Stomach (tissue), 8 donors: ENCODE measurements at regions not wholly inside any gene's neighbourhood (a gene's known extent, or its start where the extent isn't known, plus 50 kb on each side); places are given as distances from the start of the nearest gene placed in this dataset.

Experiments
- DNase-seq, 2 donors: peaks; one replicate each; pipeline versions ENCODE4 v3.0.0 to v3.0.0-alpha.2; 2013 to 2019
- H3K27ac ChIP-seq, 5 donors: fragments of 200-600 bp in 4 of 5; sonication (generic) in 4 of 5; one replicate each; pipeline ENCODE4 v1.5.1; 2013 to 2019; ENCODE audit warnings: mild to moderate bottlenecking in 1 of 5, moderate library complexity in 1 of 5
- H3K27me3 ChIP-seq, 3 donors: fragments of 200-600 bp; sonication (generic); one replicate each; pipeline ENCODE4 v1.5.1; 2017 to 2019; ENCODE audit warnings: mixed run types in 1 of 3
- H3K36me3 ChIP-seq, 4 donors: fragments of 200-600 bp; sonication (generic); 1 replicate in 3 of 4; 2 replicates in 1 of 4; pipeline ENCODE4 v1.5.1; 2016 to 2019
- H3K4me1 ChIP-seq, 4 donors: fragments of 200-600 bp; sonication (generic); one replicate each; pipeline ENCODE4 v1.5.1; 2016 to 2019
- H3K4me3 ChIP-seq, 4 donors: fragments of 200-600 bp; sonication (generic) in 3 of 4; one replicate each; pipeline ENCODE4 v1.5.1; 2016 to 2019; ENCODE audit warnings: mild to moderate bottlenecking in 1 of 4
- H3K9me3 ChIP-seq, 4 donors: fragments of 200-600 bp; sonication (generic); one replicate each; pipeline ENCODE4 v1.5.1; 2016 to 2019
- EP300 ChIP-seq: sonication (generic); formaldehyde crosslinking; IDR thresholded peaks from one replicate; pipeline ENCODE4 v1.6.1; 2017; ENCODE audit warnings: antibody characterized with exemption
- POLR2A ChIP-seq, 4 donors: fragments of 450-650 bp; IDR thresholded peaks; one replicate each; pipeline ENCODE4 v1.6.1; 2016; ENCODE audit warnings: antibody characterized with exemption in 4 of 4, control low read depth in 2 of 4, mild to moderate bottlenecking in 1 of 4, moderate library complexity in 1 of 4
- POLR2AphosphoS5 ChIP-seq, 3 donors: sonication (generic); formaldehyde crosslinking; IDR thresholded peaks; one replicate each; pipeline ENCODE4 v1.6.1; 2016; ENCODE audit warnings: antibody characterized with exemption in 3 of 3
- WGBS, 5 donors: extraction: QIAGEN DNeasy Blood & Tissue Kit in 3 of 5; methylation state at CpG; one replicate each; pipeline versions ENCODE4 v1.1.5 to v1.1.7; 2013 to 2018; 5-methylcytosine and 5-hydroxymethylcytosine counted together
- intact Hi-C: fragments of 100-400 bp; cut with DNase I; formaldehyde crosslinking; loops from one replicate; pipeline ENCODE4 v1.15.1; 2023; ENCODE audit warnings: low total_unique reads
- TF ChIP-seq, protein P1 (sequence below), 7 experiments: fragments of 450-650 bp in 4 of 7; fragments of 200-600 bp in 3 of 7; sonication (generic) in 3 of 7; IDR thresholded peaks; one replicate each; pipeline ENCODE4 v1.5.1; 2016 to 2019; ENCODE audit warnings: antibody characterized with exemption in 7 of 7, control low read depth in 2 of 7, mild to moderate bottlenecking in 1 of 7
- donor health status: healthy with polysubstance abuse.
- donor health status: Bipolar disorder and iron deficiency.
- donor health status: healthy.

DNA sequence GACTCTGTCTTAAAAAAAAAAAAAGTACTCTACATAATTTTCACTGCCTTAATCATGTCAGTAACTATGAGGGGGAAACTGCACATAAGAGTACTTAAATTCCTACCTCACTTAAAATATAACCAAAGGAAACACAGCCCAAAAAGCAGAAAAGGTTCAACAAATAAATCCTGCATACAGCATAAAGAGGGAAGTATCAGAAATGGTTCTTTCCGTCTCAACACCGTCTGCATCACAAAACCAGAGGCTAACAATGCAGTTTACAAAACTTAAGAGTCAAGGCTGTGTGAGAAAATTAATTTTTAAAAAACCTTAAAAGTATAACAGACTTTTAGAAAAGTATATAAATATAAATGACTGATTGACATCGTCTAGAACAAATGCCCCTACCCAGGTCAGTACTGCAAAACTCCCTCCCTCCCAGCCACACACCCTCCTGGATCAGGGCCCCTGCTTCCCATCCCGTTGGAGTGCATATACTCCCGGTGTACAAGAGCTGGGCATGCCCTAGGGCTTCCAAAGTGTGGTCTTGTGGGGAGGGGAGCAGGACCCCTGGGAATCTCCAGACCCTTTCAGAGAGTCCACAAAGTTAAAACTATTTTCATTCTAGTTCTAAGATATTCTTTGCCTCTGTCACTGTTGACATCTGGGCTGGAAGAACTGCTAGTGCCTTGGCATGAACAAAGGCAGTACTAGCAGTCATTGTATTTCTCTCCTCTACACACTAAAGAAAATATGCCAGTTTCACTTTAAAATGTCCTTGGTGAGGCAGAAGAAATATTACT lies 67.0 kb upstream of the SERTAD2 start:
- 56 to 64% (median 59%) methylated on average over 5 of the region's 5 CpGs for WGBS, 5 donors
- Histone ChIP-seq H3K4me3 (no peak overlapping the region), H3K27ac (no peak overlapping the region), H3K4me1 (peaks cover 0 to 13% (median 5%) of the 10 kb centered on the region in 4 donors), H3K27me3 (no peaks in the 10 kb centered on the region), H3K9me3 (no peaks in the 10 kb centered on the region), H3K36me3 (no peaks in the 10 kb centered on the region)
- DNase-seq, result no peak
- intact Hi-C loops, result no loop called here
- TF ChIP-seq EP300, result no peak

DNA sequence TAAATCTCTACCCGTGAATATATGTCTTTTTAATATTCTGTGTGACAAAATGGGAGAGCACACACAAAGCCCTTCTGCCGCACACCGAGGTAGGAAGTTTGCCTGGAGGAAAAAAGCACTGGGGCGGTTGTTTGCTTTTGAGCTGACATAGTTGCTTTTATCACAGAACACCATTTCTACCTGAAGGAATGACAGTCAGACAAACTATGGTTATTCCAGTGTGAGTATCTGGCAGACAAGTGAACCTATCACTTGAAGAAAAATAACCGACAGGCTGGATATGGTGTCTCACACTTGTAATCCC lies 67.6 kb upstream of the SERTAD2 start:
- H3K27ac ChIP-seq, result peak overlapping the region in 1 of 5 donors; percentile 4
- H3K4me1 ChIP-seq, result peaks cover 0 to 18% (median 6%) of the 10 kb centered on the region in 4 donors
- H3K36me3 ChIP-seq, result no peaks in the 10 kb centered on the region
- peak in 1 of 2 donors; percentile 37 for DNase-seq
- WGBS, 5 donors, result 37 to 54% (median 46%) methylated on average over 5 of the region's 5 CpGs
- intact Hi-C loops, result no loop called here
- H3K4me3 ChIP-seq, result no peak overlapping the region
- no peaks in the 10 kb centered on the region for H3K27me3 ChIP-seq
- TF ChIP-seq EP300 (no peak), POLR2AphosphoS5 (IDR thresholded peaks at IDR 0.05) (no peak), POLR2A (IDR thresholded peaks at IDR 0.05) (no peak)
- TF ChIP-seq, protein P1, sequence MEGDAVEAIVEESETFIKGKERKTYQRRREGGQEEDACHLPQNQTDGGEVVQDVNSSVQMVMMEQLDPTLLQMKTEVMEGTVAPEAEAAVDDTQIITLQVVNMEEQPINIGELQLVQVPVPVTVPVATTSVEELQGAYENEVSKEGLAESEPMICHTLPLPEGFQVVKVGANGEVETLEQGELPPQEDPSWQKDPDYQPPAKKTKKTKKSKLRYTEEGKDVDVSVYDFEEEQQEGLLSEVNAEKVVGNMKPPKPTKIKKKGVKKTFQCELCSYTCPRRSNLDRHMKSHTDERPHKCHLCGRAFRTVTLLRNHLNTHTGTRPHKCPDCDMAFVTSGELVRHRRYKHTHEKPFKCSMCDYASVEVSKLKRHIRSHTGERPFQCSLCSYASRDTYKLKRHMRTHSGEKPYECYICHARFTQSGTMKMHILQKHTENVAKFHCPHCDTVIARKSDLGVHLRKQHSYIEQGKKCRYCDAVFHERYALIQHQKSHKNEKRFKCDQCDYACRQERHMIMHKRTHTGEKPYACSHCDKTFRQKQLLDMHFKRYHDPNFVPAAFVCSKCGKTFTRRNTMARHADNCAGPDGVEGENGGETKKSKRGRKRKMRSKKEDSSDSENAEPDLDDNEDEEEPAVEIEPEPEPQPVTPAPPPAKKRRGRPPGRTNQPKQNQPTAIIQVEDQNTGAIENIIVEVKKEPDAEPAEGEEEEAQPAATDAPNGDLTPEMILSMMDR (IDR thresholded peaks at IDR 0.05), result no peak
- H3K9me3 ChIP-seq, result no peaks in the 10 kb centered on the region

DNA sequence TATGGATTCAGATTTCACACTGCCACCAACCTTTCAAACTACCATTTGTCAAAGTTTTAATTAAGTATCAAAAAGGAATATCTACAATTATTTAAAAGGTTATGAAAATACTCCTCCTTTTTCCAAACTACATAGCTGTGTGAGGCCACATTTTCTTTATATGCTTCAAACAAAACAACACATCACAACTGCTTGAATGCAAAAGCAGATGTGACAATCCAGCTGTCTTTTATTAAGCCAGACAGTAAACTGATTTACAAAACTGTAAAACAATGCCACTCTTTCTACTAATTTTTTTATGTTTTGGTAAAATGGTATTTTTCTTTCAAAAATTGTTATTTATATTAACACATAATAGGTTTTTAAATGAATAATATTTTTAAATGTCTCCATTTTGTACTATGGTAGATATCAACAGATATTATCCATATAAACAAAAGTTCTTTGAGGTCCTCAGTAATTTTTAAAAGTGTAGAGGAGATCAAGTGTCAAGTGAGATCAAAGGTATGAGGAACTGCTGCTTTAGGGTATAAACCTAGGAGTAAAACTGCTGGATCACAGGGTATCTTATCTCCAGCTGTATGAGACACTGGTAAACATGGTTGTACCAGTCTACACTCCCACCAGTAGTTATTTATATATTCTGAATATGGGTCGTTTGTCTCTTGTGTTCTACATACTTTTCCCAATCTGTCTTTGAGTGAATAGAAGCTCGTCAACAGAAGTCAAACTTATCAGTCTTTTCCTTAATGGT lies 68.8 kb upstream of the SERTAD2 start:
- intact Hi-C loops, result no loop called here
- Histone ChIP-seq H3K9me3 (no peaks in the 10 kb centered on the region), H3K4me1 (peaks cover 9 to 30% (median 17%) of the 10 kb centered on the region in 4 donors), H3K4me3 (no peak overlapping the region), H3K36me3 (no peaks in the 10 kb centered on the region), H3K27ac (no peak overlapping the region), H3K27me3 (no peaks in the 10 kb centered on the region)
- no peak for TF ChIP-seq EP300
- TF ChIP-seq, protein P1 (IDR thresholded peaks at IDR 0.05), result no peak
- no peak for TF ChIP-seq POLR2A (IDR thresholded peaks at IDR 0.05)
- 35 to 64% (median 47%) methylated on average over 2 of the region's 2 CpGs for WGBS, 5 donors
- no peak for DNase-seq

DNA sequence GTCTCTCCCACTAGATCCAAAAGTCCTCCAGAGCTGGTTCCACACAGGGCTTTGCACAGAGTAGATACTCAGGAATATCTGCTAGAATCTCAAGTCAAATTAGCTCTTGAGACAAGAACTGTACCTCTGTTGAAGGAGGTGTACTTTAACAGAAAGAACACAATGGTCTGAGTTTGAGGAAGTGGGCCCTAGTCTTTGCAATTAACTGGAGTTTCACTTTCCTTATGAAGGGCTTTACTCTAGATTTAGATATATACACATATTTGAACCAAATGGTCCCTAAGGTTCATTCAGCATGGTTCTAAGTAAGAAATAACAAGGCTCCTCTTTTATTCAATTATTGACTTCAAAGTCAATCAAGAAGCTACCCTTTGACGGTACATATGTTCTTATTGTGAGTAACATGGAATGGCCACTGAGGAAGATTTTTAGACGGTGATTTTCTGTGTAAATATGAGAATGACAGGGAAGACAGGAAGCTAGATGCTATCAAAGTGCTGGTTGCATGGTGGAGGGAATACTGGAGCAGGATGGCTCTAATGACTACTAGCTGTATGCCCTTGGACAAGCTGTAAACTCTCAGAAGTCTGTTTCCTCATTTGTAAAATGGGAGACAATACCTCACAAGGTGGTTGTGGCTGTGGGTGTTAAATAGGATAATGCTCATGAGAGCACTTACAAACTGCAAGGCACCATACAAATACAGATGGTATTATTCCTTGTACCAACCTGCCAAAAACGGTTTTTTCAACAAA lies 73.5 kb upstream of the SERTAD2 start:
- intact Hi-C loops, result no loop called here
- peak in 1 of 2 donors; percentile 53 for DNase-seq
- H3K9me3 ChIP-seq, result no peaks in the 10 kb centered on the region
- TF ChIP-seq POLR2A (IDR thresholded peaks at IDR 0.05) (no peak), POLR2AphosphoS5 (IDR thresholded peaks at IDR 0.05) (no peak), EP300 (no peak)
- TF ChIP-seq, protein P1 (IDR thresholded peaks at IDR 0.05), result no peak
- no peaks in the 10 kb centered on the region for H3K36me3 ChIP-seq
- peaks cover 16 to 52% (median 44%) of the 10 kb centered on the region in 4 donors for H3K4me1 ChIP-seq
- no peaks in the 10 kb centered on the region for H3K27me3 ChIP-seq
- no peak overlapping the region for H3K4me3 ChIP-seq
- WGBS, 5 donors, result 56 to 71% (median 64%) methylated on average over 3 of the region's 3 CpGs
- H3K27ac ChIP-seq, result peak overlapping the region in 4 of 5 donors; percentile 37 to 74 (median 46)
